DLD1 (cell line): ENCODE measurements at regions not wholly inside any gene's neighbourhood (a gene's known extent, or its start where the extent isn't known, plus 50 kb on each side); places are given as distances from the start of the nearest gene placed in this dataset.

Source experiments
- in situ Hi-C: cut with HindIII; loops from 2 replicates; pipeline ENCODE4 v1.10.0; 2017; ENCODE audit warnings: low sequenced_read_pairs

- in situ Hi-C loops, result no loop called here
Observed at GRCh38 chr5:14090755-14091154, 52.4 kb upstream of the TRIO start.

DNA sequence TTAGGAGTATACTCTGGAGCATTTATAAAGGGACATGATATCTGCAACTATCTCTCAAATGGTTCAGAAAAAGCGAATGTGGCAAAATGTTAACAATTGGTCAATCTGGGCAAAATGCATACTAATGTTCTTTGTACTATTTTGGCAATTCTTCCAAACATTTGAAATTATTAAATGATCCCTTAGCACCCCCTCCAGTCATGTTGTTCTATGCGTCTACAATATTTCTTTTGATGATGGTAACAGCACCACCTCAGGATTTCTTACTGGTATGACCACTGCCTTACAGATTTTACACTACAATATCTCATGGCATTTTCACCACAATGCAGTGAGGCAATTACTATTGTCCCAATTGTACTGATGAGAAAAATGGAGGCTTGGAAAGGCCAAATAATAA is 52.9 kb upstream of the TRIO start:
- in situ Hi-C loops, result no loop called here

GRCh38 chr5:14089198-14089597 is 53.9 kb upstream of the TRIO start:
- in situ Hi-C loops, result no loop called here

GRCh38 chr5:14086261-14086660 is 56.9 kb upstream of the TRIO start:
- in situ Hi-C loops, result no loop called here

- in situ Hi-C loops, result no loop called here
Observed at GRCh38 chr5:14082973-14083372, 60.2 kb upstream of the TRIO start.

GRCh38 chr5:14082523-14082922 is 60.6 kb upstream of the TRIO start:
- in situ Hi-C loops, result no loop called here

GRCh38 chr5:14081791-14082190 is 61.4 kb upstream of the TRIO start:
- in situ Hi-C loops, result no loop called here

GRCh38 chr5:14078716-14079115 is 64.4 kb upstream of the TRIO start:
- in situ Hi-C loops, result no loop called here

DNA sequence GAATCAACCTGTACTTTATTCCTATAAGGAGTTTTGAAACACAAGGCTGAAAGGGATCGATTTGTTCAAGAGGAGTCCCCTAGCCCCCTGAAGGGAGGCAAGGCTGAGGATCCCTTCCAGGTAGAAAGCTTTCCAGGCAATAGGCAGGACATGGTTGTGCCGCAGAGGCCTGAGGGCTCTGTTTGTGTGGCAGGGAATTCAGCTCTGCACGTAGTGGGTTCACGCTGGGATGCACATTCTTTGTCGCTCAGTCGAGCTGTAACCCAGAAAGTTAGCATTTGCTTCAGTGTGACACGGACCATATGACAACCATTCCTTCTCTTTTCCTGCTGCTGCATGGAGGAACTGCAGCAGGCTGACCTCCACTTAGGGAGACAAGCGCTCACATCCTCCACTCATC is 65.6 kb upstream of the TRIO start:
- in situ Hi-C loops, result no loop called here

DNA sequence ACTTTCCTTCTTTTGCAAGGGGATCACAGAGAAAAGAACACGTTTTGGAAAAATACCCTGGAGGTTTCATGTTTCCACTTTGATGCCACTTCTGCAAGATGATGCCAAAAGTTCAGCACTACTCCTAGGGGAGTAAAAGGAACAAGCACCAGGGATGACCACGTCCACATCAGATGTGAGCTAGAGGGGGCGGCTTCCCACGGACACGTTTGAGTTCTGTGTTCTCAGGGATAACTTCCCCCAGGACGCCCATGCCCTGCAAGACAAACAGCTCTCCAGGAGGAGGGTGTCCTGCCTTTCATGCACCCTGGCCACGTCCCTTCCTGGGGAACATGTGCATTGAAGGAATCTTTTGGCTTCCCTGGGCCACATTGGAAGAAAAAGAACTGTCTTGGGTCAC is 66.6 kb upstream of the TRIO start:
- in situ Hi-C loops, result no loop called here

GRCh38 chr5:14075937-14076336 is 67.2 kb upstream of the TRIO start:
- in situ Hi-C loops, result no loop called here

DNA sequence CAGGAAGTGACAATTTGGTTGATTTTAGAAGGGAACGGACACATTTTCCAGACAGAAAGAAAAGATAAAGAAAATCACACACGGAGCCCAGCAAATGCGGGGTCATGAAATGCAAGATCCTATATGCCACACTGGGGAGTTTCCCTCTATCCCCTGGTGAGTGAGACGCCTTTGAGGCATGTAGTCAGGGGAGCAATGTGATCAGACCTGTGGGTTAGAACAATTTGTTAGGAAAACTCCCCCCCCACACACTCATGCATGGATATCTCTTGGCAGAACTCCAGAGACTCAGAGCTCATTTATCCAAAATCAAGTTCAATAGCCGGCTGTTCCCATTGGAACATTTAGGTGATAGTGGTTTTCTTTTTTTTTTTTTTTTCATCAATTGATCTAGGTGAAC is 71.7 kb upstream of the TRIO start:
- in situ Hi-C loops, result no loop called here

- in situ Hi-C loops, result no loop called here
Observed at GRCh38 chr5:14069021-14069420, 74.1 kb upstream of the TRIO start.

DNA sequence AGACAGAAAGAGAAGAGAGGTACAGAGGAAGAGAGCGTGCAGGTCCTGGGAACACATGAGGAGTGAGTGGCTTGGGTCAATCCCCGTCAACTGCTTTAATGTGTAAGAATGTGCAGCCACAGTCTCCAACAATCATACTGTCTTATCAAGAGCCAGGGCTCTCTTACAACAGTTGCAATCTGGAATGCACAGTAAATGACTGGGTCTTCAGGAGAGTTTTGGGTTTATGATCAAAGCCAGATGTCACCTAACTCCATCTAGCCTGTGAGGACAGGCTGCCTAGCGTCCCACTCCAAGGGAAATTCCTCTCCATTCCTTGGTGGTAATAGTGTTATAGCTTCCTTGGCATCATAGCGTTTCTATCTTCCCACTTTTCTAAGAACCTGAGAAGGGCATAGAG is 75.0 kb upstream of the TRIO start:
- in situ Hi-C loops, result no loop called here

DNA sequence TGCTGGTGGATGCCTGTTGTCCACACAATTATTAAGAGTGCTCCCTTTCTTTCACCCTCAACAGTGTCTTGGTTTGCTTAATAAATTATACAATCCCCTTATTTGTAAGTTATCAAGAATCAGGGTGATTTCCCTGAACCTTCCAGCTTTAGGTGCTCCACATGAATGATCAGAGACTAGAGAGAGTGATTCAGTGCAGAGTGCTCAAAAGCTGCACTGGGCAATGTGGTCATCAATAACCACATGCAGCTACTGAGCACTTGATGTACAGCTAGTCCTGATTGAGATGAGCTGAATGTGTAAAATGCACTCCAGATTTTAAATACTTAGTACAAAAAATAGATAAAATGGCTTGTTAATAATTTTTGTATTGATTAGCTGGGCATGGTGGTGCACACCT is 76.8 kb upstream of the TRIO start:
- in situ Hi-C loops, result no loop called here

DNA sequence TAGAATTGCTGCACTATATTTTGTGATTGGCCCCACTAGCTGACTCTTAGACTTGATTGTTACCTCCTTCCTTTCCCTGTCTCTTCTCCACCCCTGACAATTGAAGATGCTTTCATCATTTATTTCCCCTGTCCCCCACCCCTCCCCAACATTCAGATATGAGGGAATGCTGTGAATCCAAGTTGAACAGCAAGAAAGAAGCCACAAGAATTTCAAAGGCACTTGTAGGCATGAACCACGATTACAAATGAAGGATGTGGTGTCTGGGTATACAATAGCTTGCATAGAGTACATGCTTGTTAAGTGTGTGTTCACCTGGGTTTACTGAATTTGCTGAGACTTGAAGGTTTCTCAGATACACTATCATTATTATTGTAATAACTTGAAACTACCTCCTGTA is 78.3 kb upstream of the TRIO start:
- in situ Hi-C loops, result no loop called here

- in situ Hi-C loops, result no loop called here
Observed at GRCh38 chr5:14063691-14064090, 79.5 kb upstream of the TRIO start.

DNA sequence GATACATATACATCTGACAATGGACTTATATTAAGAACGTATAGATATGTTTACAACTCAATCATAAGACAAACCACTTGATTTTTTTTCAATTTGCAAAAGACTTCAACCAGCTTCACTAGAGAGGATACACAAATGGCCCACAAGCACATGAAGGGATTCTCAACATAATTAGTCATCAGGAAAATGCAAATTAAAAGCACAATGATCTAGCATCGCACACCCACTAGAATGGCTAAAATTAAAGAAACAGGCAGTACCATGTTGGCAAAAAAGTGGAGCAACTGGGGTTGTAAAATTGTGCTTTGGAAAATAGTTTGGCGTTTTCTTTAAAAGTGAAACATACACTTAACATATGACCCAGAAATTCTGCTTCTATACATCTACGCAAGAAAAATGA is 80.0 kb upstream of the TRIO start:
- in situ Hi-C loops, result no loop called here

- in situ Hi-C loops, result no loop called here
Observed at GRCh38 chr5:14062178-14062577, 81.0 kb upstream of the TRIO start.

- in situ Hi-C loops, result no loop called here
Observed at GRCh38 chr5:14061106-14061505, 82.0 kb upstream of the TRIO start.

- in situ Hi-C loops, result no loop called here
Observed at GRCh38 chr5:14060218-14060617, 82.9 kb upstream of the TRIO start.

GRCh38 chr5:14059810-14060209 is 83.3 kb upstream of the TRIO start:
- in situ Hi-C loops, result no loop called here

GRCh38 chr5:14057289-14057688 is 85.9 kb upstream of the TRIO start:
- in situ Hi-C loops, result no loop called here

DNA sequence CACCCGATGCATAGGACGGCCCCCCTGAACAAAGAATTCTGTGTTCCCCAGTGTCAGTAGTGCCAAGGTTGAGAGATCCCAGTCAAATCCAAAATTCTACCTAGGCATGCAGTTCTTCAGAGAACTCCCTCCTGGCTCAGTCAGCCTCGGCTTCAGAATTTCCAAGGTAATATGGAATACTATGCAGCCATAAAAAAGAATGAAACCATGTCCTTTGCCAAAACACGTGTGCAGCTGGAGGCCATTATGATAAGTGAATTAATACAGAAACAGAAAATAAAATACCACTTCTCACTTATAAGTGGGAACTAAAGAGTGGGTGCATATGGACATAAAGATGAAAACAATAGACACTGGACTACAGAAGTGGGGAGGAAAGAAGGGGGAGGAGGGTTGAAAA is 87.1 kb upstream of the TRIO start:
- in situ Hi-C loops, result no loop called here
